Rectal smooth muscle tissue (tissue), 1 donor: ENCODE measurements at regions not wholly inside any gene's neighbourhood (a gene's known extent, or its start where the extent isn't known, plus 50 kb on each side); places are given as distances from the start of the nearest gene placed in this dataset.

Experiments used
- H3K27ac ChIP-seq: one replicate; pipeline ENCODE4 v1.7.0; 2013; ENCODE audit warnings: low read depth, low read length, inconsistent platforms
- H3K27me3 ChIP-seq: one replicate; pipeline ENCODE4 v1.7.0; 2013; ENCODE audit warnings: low read length; ENCODE audit not compliant: control insufficient read depth, insufficient read depth
- H3K36me3 ChIP-seq: one replicate; pipeline ENCODE4 v1.7.0; 2013; ENCODE audit warnings: low read length; ENCODE audit not compliant: control insufficient read depth, insufficient read depth
- H3K4me1 ChIP-seq: one replicate; pipeline ENCODE4 v1.7.0; 2013; ENCODE audit warnings: low read length; ENCODE audit not compliant: control insufficient read depth, insufficient read depth
- H3K4me3 ChIP-seq: one replicate; pipeline ENCODE4 v1.7.0; 2013; ENCODE audit warnings: low read length
- H3K9ac ChIP-seq: one replicate; pipeline ENCODE4 v1.7.0; 2013; ENCODE audit warnings: low read length

GRCh38 chr13:50126993-50127725, 111.9 kb downstream of the KCNRG start:
- H3K4me1 ChIP-seq = no peaks in the 10 kb centered on the region
- no peak overlapping the region for H3K9ac ChIP-seq
- no peaks in the 10 kb centered on the region for H3K36me3 ChIP-seq
- H3K27ac ChIP-seq = no peak overlapping the region
- H3K27me3 ChIP-seq = peaks cover 25% of the 10 kb centered on the region
- H3K4me3 ChIP-seq = peak overlapping the region; percentile 81

GRCh38 chr13:50127726-50128291, 112.6 kb downstream of the KCNRG start:
- H3K9ac ChIP-seq = no peak overlapping the region
- peaks cover 32% of the 10 kb centered on the region for H3K27me3 ChIP-seq
- H3K4me3 ChIP-seq = peak overlapping the region; percentile 65
- no peaks in the 10 kb centered on the region for H3K36me3 ChIP-seq
- no peak overlapping the region for H3K27ac ChIP-seq
- no peaks in the 10 kb centered on the region for H3K4me1 ChIP-seq

DNA sequence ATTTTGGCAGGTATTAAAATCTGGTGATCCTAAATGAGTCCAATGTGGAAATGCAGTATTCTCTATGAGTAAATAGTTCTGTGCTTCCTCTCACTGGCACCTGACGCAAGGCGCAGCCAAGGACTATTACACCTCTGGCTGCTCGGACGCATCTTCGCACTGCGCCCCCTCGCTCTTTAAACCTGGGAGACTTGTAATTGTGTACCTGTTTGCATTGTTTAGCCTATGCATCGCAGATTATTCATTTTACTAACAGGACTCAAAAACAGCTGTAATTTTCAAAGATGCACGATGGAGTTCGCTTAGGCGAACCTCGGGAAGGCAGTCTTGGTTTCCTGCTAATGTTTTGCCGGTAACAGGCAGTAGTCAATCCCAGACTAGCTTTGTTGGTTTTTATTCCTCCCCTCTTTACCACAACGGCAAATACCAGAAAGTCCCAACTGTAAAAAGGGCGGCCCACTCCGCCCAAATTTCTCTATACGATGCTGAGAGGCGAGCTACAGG, 113.2 kb downstream of the KCNRG start:
- peaks cover 38% of the 10 kb centered on the region for H3K27me3 ChIP-seq
- H3K36me3 ChIP-seq = no peaks in the 10 kb centered on the region
- H3K27ac ChIP-seq = no peak overlapping the region
- no peaks in the 10 kb centered on the region for H3K4me1 ChIP-seq
- no peak overlapping the region for H3K9ac ChIP-seq
- H3K4me3 ChIP-seq = no peak overlapping the region

- no peak overlapping the region for H3K27ac ChIP-seq
- H3K4me1 ChIP-seq = no peaks in the 10 kb centered on the region
- no peak overlapping the region for H3K9ac ChIP-seq
- H3K36me3 ChIP-seq = no peaks in the 10 kb centered on the region
- H3K4me3 ChIP-seq = no peak overlapping the region
- peaks cover 40% of the 10 kb centered on the region for H3K27me3 ChIP-seq
Observed at GRCh38 chr13:50129081-50129705, 113.9 kb downstream of the KCNRG start.

- Histone ChIP-seq H3K4me3 (peak overlapping the region; percentile 54), H3K27me3 (peaks cover 41% of the 10 kb centered on the region), H3K9ac (no peak overlapping the region), H3K27ac (no peak overlapping the region), H3K4me1 (no peaks in the 10 kb centered on the region), H3K36me3 (no peaks in the 10 kb centered on the region)
Observed at GRCh38 chr13:50129706-50130122, 114.5 kb downstream of the KCNRG start.

GRCh38 chr13:50130123-50130946, 115.1 kb downstream of the KCNRG start:
- no peaks in the 10 kb centered on the region for H3K4me1 ChIP-seq
- H3K9ac ChIP-seq = no peak overlapping the region
- H3K36me3 ChIP-seq = no peaks in the 10 kb centered on the region
- H3K27me3 ChIP-seq = peaks cover 41% of the 10 kb centered on the region
- no peak overlapping the region for H3K27ac ChIP-seq
- H3K4me3 ChIP-seq = peak overlapping the region; percentile 54

DNA sequence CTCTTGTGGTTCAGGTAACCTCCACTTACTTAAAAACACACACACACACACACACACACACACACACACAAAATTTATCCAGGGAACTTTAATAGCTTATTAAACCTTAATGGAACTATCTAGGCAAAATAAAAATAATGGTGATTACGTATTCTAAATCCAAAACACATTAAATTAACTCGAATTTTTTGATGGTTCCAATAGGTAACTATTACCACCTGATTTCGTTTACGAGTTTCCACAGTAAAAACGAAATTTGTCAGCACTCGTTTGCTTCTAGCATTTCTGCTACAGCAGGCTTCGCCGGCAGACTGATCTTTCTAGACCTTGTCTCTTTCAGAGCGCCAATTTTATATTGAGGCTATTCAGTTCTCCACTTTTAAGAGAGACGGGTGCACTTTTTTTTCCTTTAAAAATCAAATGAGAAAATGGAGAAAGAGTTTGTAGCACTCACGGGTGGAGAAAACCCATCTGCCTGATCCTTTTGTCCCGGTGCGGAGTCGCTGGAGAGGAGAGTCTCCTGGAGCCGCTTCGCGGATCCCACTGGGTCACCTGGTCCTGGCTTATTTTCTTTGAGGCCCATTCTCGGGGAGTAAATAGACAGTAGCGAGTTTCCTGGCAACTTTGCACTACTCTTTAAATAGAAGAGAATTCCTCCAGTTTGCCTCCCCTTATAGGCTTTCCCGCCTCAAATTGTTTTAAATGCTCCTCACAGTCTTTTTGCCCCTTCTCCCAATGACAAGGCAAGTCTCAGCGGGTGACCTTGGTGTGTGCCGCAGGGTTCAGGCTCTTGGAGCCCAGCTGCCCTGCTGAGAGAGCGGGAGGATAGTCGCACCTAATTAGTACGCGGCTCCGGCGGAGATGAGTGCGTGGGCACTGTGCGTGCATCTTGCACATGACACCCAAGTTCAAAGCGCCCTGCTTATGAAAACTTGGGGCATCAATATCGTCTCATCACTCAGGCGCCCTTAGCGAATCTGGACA, 117.0 kb downstream of the KCNRG start:
- Histone ChIP-seq H3K27ac (no peak overlapping the region), H3K36me3 (no peaks in the 10 kb centered on the region), H3K4me1 (no peaks in the 10 kb centered on the region), H3K9ac (no peak overlapping the region), H3K4me3 (no peak overlapping the region), H3K27me3 (peaks cover 41% of the 10 kb centered on the region)

DNA sequence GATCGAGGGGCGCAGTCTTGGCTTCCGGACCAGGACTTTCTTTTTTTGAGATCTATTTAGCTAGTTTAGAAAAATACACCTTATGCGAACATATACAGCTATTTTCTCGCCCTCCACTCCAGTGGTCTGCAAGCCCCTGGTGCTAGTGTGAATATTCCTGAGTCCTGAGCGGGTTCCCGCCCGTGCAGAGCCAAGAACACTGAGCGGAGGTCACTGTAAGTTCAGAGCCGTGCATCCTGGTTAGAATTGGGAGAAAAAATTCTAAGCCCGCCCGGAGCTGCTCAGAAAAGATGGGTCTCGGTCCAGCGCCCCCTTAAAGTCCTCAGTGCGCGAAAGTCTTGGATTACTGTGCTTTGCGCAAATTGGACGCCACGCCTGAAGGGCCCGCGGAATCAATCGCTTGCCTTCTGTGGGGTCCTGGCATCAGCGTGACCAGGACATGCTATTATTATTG, 117.7 kb downstream of the KCNRG start:
- Histone ChIP-seq H3K27me3 (peaks cover 41% of the 10 kb centered on the region), H3K4me3 (no peak overlapping the region), H3K27ac (no peak overlapping the region), H3K36me3 (no peaks in the 10 kb centered on the region), H3K9ac (no peak overlapping the region), H3K4me1 (no peaks in the 10 kb centered on the region)

DNA sequence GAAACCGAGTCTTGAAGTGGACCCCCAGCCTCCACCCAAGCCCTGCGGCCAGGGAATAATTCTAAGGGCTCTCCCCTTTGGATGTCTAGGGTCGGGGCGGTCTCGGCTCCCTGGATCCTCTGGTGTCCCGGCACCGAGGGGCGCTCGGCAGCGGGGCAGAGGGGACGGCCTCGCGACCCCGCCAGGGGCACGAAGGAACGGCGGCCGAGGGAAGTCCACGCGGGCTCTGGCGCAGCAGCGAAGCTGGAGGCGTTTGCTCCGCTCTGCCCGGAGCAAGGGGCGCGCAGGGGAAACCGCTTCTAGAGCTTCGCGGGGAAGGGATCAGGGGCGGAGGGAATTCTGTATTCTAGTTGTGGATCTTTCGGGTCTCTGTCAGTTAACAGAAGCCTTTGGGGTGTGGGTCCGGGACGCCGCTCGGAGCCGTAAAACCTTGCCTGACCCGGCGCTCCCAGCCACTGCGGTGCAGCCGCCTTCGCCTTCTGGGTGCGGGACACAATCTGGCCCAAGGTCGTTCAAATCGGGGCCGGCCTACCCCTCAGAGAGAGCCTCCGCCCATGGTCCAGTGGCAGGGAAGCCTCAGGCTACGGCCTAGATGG, 118.2 kb downstream of the KCNRG start:
- H3K9ac ChIP-seq = no peak overlapping the region
- no peaks in the 10 kb centered on the region for H3K4me1 ChIP-seq
- H3K27me3 ChIP-seq = peaks cover 39% of the 10 kb centered on the region
- H3K27ac ChIP-seq = no peak overlapping the region
- no peaks in the 10 kb centered on the region for H3K36me3 ChIP-seq
- no peak overlapping the region for H3K4me3 ChIP-seq

- Histone ChIP-seq H3K9ac (no peak overlapping the region), H3K4me1 (no peaks in the 10 kb centered on the region), H3K27me3 (peaks cover 20% of the 10 kb centered on the region), H3K27ac (no peak overlapping the region), H3K4me3 (no peak overlapping the region), H3K36me3 (no peaks in the 10 kb centered on the region)
Observed at GRCh38 chr13:50136226-50136625, 121.0 kb downstream of the KCNRG start.

- Histone ChIP-seq H3K4me3 (no peak overlapping the region), H3K27ac (no peak overlapping the region), H3K9ac (no peak overlapping the region), H3K36me3 (no peaks in the 10 kb centered on the region), H3K4me1 (no peaks in the 10 kb centered on the region), H3K27me3 (peaks cover 18% of the 10 kb centered on the region)
Observed at GRCh38 chr13:50136678-50137077, 121.4 kb downstream of the KCNRG start.
